GM19438 (cell line): ENCODE measurements at regions not wholly inside any gene's neighbourhood (a gene's known extent, or its start where the extent isn't known, plus 50 kb on each side); places are given as distances from the start of the nearest gene placed in this dataset.

Experiments used
- ATAC-seq: cut with Tn5 transposase; IDR thresholded peaks from one replicate; pipeline ENCODE4 v1.9.1; 2021; ENCODE audit warnings: low read depth; ENCODE audit not compliant: unreplicated experiment

- ATAC-seq, result no peak
Measured at GRCh38 chr5:56443826-56444225, 210.7 kb upstream of the ANKRD55 start.

GRCh38 chr5:56440871-56441740 lies 208.0 kb upstream of the ANKRD55 start:
- no peak for ATAC-seq

- no peak for ATAC-seq
Measured at GRCh38 chr5:56434986-56435385, 201.9 kb upstream of the ANKRD55 start.

- ATAC-seq, result no peak
Measured at GRCh38 chr5:56433039-56433617, 200.0 kb upstream of the ANKRD55 start.

DNA sequence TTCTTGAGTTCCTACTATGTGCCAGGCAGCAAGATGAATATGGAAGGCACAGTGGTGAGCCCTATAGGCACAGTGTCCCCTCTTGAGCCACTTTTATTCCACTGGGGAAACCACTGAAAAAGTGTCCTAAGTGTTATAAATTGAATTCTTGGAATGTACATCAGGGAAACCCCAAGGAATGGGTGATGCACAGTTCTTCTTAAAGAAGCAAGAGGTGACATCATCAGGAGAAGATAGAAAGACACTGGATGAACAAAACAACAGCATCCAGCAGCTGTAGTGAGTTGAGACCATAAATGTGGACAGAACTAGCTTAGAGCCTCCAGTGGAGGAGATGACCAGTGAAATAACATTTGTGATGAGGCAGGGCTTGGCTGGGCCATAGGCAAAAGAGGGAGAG lies 199.2 kb upstream of the ANKRD55 start:
- ATAC-seq, result no peak

GRCh38 chr5:56430422-56430821 lies 197.3 kb upstream of the ANKRD55 start:
- no peak for ATAC-seq

DNA sequence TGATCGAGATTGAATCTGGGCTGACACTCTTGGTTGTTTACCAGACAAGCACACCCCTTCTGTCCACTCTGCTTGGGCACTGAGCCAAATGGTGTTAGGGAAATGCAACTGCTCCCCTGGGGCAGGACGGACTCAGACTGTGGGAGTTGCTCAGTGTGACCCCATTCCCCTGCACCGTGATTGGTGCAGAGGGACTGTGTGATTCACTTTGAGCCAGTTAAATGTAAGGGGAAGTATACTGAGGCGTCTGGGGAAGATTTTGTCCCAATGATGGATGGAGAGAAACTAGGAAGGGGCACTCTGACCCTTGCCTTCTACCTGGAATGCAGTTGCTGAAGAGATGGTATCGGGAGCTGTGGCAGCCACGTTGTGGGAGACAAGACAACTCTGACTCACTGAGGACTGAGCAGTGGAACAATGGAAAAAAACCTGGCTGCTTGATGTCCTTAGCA lies 196.0 kb upstream of the ANKRD55 start:
- no peak for ATAC-seq

DNA sequence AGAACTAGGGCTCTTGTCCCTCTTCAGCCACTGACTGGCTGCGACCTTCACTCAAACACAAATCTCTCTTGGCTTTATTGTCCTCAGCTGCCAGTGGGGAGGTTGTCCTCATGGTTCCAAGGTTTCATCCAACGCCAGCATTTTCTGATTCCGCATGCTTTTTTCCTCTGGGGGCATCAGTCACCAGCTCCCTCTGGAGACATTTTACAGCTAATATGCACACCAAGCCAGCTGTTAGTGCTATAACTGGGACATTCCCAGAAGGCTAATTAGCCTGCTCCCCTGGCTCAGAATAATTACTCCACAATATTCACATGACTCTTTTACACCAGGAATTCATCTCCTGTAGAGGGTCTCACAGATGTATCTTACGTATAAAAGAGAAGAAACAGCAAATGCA lies 193.6 kb upstream of the ANKRD55 start:
- ATAC-seq, result no peak

GRCh38 chr5:56422076-56422762 lies 189.1 kb upstream of the ANKRD55 start:
- ATAC-seq, result no peak

DNA sequence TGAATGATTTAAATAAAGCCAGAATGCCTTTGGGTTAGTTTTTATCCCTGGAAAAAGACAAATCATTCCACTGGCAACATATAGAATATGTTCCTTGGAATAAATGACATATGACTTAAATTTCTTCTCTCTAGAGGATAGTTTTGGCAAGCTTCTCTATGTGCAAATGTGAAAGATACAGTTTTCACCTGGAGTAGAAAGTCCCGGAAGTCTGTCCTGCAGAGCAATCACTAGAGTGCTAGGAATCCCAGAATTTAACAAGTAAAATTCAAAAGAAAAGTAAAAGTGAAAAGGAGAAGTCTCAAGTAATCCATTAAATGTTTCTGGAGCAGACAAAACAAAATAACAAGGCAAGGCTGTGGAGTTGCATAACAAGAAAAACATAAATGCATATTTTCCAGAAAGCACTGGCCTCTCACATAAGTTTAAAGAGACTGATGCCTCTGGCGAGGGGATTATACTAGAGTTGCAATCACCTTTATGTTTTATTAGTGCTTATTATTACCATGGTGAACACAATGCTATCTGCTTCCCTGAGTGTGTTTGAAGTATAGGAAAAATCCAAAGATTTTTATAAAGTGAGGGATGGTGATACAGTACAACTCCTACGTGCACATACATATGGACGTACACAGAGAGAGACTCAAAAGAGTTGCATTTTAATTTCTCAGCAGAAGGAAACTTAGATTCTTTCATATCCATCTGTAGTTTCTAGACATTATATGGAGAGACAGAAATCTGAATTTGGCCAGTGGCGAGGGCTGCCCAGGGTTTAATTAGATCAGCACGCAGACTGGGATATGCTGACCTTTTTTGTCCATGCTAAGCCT lies 188.3 kb upstream of the ANKRD55 start:
- ATAC-seq, result no peak

- no peak for ATAC-seq
Measured at GRCh38 chr5:56420323-56420722, 187.2 kb upstream of the ANKRD55 start.

- no peak for ATAC-seq
Measured at GRCh38 chr5:56419667-56420066, 186.5 kb upstream of the ANKRD55 start.

DNA sequence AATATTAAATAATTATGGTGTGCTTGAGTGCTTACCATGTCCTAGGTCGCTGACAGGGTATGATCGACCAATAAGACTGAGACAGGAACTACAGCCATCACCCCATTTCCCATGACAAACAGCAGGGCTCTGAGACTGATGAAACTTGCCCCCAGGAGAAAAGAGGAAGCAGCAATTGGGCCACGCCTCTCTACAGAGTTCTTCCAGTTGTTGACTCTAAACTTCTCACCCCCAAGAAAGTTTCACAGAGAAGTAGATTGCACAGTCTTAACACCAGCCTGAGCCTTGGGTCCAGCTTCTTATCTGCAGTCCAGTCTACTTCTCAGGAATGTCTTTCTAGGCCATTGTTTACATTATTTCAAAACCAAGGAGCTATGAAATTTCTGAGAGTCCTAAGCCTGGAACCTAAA lies 182.2 kb upstream of the ANKRD55 start:
- peak; percentile 68 for ATAC-seq

DNA sequence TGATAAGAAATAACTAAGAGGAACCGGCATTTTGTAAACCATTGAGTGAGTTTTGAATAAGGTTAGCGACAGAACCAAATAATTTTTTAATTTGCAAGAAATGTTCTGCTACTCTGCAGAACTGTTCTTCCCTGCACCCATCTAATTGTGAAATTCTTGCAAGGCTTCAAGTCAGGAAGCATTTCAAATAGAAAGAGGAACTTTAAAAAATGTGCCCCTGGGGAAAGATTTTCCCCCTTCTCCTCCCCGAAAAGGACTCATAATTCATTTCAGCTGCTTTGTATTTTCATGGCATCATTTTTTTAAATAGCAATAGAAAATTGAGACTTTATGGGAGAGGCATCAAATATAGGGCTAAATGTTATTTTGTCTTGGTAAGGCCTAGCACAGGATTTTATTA lies 180.9 kb upstream of the ANKRD55 start:
- ATAC-seq, result no peak

DNA sequence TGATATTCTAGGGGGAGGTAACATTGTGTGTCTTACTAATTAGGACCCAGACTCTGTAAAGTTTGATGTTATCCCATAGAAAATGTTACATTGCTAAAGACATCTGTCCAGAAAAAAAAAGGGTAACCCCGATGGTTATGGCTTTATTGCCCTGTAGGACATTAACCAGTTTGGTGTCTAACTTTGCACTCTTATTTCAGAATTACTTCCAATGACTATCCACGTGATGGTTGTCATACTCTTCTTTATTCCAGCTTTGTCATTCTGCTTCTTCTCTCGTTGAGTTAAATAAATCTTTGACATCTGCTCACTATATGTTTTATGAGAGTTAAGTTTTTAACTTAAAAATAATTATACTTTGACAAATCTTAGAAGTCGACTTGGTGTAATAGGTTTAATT lies 180.4 kb upstream of the ANKRD55 start:
- no peak for ATAC-seq

DNA sequence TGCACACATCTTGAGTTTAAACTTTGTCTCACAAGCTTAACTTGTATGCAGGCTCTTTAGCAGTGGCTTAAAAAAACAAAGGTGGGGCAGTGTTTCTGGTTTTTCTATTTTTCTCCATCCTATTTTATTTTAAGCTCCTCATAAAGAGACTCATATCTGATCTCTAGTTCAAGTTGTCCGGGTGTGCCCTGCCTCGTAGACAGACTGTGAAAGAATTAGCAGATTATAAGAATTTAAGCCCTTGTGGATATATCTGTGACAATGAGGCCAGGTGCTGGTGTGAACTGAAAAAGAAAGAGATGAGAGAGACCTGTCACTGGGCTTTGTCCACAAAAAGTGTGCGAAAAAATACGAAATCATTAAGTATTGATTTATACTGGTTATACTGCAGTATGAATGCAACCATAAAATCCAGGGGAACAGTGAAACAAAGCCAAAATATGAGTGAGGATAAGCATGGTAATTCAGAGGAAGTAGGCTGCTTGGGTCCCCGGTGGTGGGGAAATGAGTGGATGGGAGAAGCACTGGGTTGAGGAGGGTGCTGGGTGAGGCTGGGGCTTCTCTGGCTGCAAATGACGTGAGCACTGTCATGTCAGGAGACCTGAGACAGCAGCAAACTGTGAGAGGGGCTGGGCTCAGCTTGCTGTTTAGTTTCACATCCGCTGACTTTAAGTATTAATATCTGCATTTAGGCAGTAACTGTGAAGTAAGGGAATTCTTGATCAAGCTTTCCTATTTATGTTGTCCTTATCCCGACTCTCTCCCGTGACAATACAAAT lies 179.7 kb upstream of the ANKRD55 start:
- peak; percentile 90 for ATAC-seq

GRCh38 chr5:56410696-56411095 lies 177.6 kb upstream of the ANKRD55 start:
- no peak for ATAC-seq

DNA sequence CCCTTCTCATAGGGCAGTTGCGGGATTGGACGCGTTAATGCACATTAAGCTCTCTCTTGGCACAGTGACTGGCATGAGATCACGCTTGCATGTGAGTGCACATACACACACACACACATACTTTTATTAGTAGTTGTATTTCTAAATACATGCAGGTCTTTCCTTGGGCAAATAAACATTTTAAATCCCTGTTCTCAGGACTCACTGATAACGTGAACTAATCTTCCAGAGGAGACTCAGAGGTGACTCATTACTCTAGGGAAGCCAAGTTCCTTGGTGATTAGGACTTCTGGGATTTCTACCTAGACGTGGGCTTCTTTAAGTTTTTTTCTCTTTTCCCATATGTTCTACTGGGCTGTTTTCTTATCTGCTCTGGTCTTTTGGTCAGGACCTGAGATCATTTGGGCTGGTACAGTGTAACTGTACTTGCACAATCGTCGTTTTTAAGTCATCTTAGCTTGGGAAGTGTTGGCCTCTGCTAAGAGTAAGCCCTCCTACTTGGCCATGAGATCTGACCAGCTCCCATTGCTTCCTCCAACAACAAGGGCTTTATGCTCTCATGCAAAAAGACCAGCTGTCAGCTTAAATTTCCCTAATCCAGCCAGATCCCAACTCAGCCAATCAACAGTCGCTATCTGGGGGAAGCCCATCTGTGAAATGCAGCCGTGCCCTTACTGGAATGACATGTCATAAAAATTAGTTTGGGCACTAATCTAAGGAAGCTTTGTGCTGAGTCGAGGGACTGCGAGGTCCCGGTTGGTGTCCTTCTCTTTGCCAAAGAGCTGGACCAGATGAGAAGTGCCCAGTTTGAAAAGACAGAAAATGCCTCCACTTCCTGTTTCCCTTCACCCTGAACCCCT lies 176.4 kb upstream of the ANKRD55 start:
- ATAC-seq, result no peak

GRCh38 chr5:56406838-56407237 lies 173.7 kb upstream of the ANKRD55 start:
- ATAC-seq, result no peak
